K562 (cell line): ENCODE measurements at regions not wholly inside any gene's neighbourhood (a gene's known extent, or its start where the extent isn't known, plus 50 kb on each side); places are given as distances from the start of the nearest gene placed in this dataset.

Source experiments
- ATAC-seq: fragments of 200-7000 bp; cut with Tn5 transposase; 3 replicates; pipeline ENCODE4 v1.9.1; 2020; ENCODE audit warnings: moderate library complexity
- BruUV-seq: library from RNA; stranded (reverse); fragments of 400-500 nt; replicated peaks from 2 replicates; lab custom pipeline; 2021; lab: Mats Ljungman, UMichigan
- CTCF ChIA-PET: fragments of 300-600 bp; formaldehyde crosslinking; extraction: SDS; loops from one replicate; lab custom pipeline; 2021; ENCODE audit warnings: low intra/inter-chr PET ratio; lab: Yijun Ruan, JAX
- POLR2A ChIA-PET: fragments of 300-600, 350-650 bp; sonication (Branson Sonifier 250); formaldehyde crosslinking; extraction: SDS; loops from one replicate; lab custom pipeline; 2021; ENCODE audit warnings: antibody characterized with exemption, inconsistent platforms; lab: Yijun Ruan, JAX
- DNase-seq, 4 experiments: peaks; one replicate each; pipeline versions ENCODE4 v3.0.0 to v3.0.0-alpha.2; 2011 to 2018; ENCODE audit warnings: low spot score in 3 of 4, mixed read lengths in 3 of 4; ENCODE audit errors: extremely low read depth in 1 of 4
- FAIRE-seq: peaks from 2 replicates; lab custom pipeline; 2011; peaks lifted over from hg19 to GRCh38; lab: Jason Lieb, UNC
- H2AFZ ChIP-seq: 2 replicates; pipeline ENCODE4 v1.6.0; 2011; ENCODE audit warnings: low read depth, low read length, control low read depth, inconsistent platforms
- H3K27ac ChIP-seq: fragments of 200-600 bp; 3 replicates; pipeline ENCODE4 v1.8.0; 2011; ENCODE audit warnings: low read depth, mild to moderate bottlenecking, control low read depth, inconsistent platforms, low read length, moderate library complexity, mixed read lengths; ENCODE audit errors: extremely low read depth
- H3K27me3 ChIP-seq, 2 experiments: fragments of 300-600 bp in 1 of 2; 2 replicates in 1 of 2; 3 replicates in 1 of 2; pipeline versions ENCODE4 v1.6.0 to v1.8.0; 2011; ENCODE audit warnings: inconsistent platforms in 2 of 2, low read length in 2 of 2, mild to moderate bottlenecking in 1 of 2, mixed read lengths in 1 of 2, moderate library complexity in 1 of 2; ENCODE audit not compliant: control insufficient read depth in 2 of 2, insufficient read depth in 2 of 2
- H3K36me3 ChIP-seq: fragments of 300-600 bp; 3 replicates; pipeline ENCODE4 v1.8.0; 2011; ENCODE audit warnings: mild to moderate bottlenecking, low read length, inconsistent platforms; ENCODE audit not compliant: control insufficient read depth, insufficient read depth
- H3K4me1 ChIP-seq, 2 experiments: fragments of 200-600 bp in 1 of 2; replicated peaks in 1 of 2; 2 replicates in 1 of 2; 3 replicates in 1 of 2; pipeline versions ENCODE4 v1.5.1 to v1.8.0; 2011; ENCODE audit warnings: inconsistent platforms in 2 of 2, low read length in 2 of 2, mild to moderate bottlenecking in 1 of 2, mixed read lengths in 1 of 2, moderate library complexity in 1 of 2; ENCODE audit not compliant: control insufficient read depth in 2 of 2, insufficient read depth in 2 of 2
- H3K4me2 ChIP-seq: 2 replicates; pipeline ENCODE4 v1.6.1; 2011; ENCODE audit warnings: low read length, control low read depth, inconsistent platforms, mixed read lengths; ENCODE audit not compliant: insufficient read depth
- H3K4me3 ChIP-seq: fragments of 200-600 bp; sonication (generic), shearing (Covaris generic); 2 replicates; pipeline ENCODE4 v1.5.1; 2016; ENCODE audit warnings: control low read depth, inconsistent platforms
- H3K79me2 ChIP-seq: fragments of 200-600 bp; 3 replicates; pipeline ENCODE4 v1.8.0; 2011; ENCODE audit warnings: low read length, inconsistent platforms; ENCODE audit not compliant: control insufficient read depth, insufficient read depth
- H3K9ac ChIP-seq, 2 experiments: 2 replicates each; pipeline versions ENCODE4 v1.6.0 to v1.6.1; 2011; ENCODE audit warnings: low read depth in 2 of 2, low read length in 2 of 2, control low read depth in 1 of 2, inconsistent platforms in 1 of 2, mild to moderate bottlenecking in 1 of 2, mixed read lengths in 1 of 2; ENCODE audit not compliant: insufficient read depth in 1 of 2
- H3K9me1 ChIP-seq: one replicate; pipeline ENCODE4 v1.6.0; 2011; ENCODE audit warnings: inconsistent platforms, mild to moderate bottlenecking, low read length, moderate library complexity; ENCODE audit not compliant: control insufficient read depth, insufficient read depth
- H3K9me3 ChIP-seq: replicated peaks from 2 replicates; pipeline ENCODE4 v1.5.1; 2011; ENCODE audit warnings: low read depth, low read length, inconsistent platforms; ENCODE audit not compliant: control insufficient read depth, insufficient read depth
- H4K20me1 ChIP-seq: replicated peaks from 2 replicates; pipeline ENCODE4 v1.6.1; 2011; ENCODE audit warnings: low read length, inconsistent platforms, mixed read lengths; ENCODE audit not compliant: control insufficient read depth, insufficient read depth
- E2F6 ChIP-seq, 2 experiments: IDR thresholded peaks; 2 replicates each; pipeline ENCODE4 v1.6.1; 2011; ENCODE audit warnings: borderline replicate concordance in 1 of 2, control low read depth in 1 of 2, low read depth in 1 of 2, low read length in 1 of 2, mild to moderate bottlenecking in 1 of 2, mixed read lengths in 1 of 2, moderate library complexity in 1 of 2; ENCODE audit not compliant: insufficient read depth in 1 of 2, insufficient read length in 1 of 2, poor library complexity in 1 of 2, severe bottlenecking in 1 of 2; ENCODE audit errors: extremely low read depth in 1 of 2
- ETV5 ChIP-seq: sonication (generic); formaldehyde crosslinking; IDR thresholded peaks from 2 replicates; pipeline ENCODE4 v1.4.0; 2020; ENCODE audit warnings: low read depth, mild to moderate bottlenecking, missing genetic modification reagents
- HNRNPH1 ChIP-seq: fragments of 200-400 bp; formaldehyde crosslinking; optimal IDR thresholded peaks from 2 replicates; pipeline ENCODE3; 2017; ENCODE audit warnings: low read depth, mild to moderate bottlenecking, low read length, moderate library complexity
- NFRKB ChIP-seq: fragments of 450-650 bp; IDR thresholded peaks from 2 replicates; pipeline ENCODE4 v1.6.1; 2016; ENCODE audit warnings: low read depth
- NR2C1 ChIP-seq, 2 experiments: fragments of 450-650 bp; IDR thresholded peaks; 2 replicates each; pipeline ENCODE4 v1.6.1; 2017; ENCODE audit warnings: mild to moderate bottlenecking in 2 of 2, antibody characterized with exemption in 1 of 2, inconsistent platforms in 1 of 2, missing compliant biosample characterization in 1 of 2, missing genetic modification characterization in 1 of 2
- RUNX1 ChIP-seq: sonication (generic); IDR thresholded peaks from 2 replicates; pipeline ENCODE4 v1.6.1; 2016; ENCODE audit warnings: antibody characterized with exemption, low read depth
- SMARCA5 ChIP-seq: fragments of 450-650 bp; IDR thresholded peaks from 2 replicates; pipeline ENCODE4 v1.6.1; 2016
- TBP ChIP-seq: optimal IDR thresholded peaks from 2 replicates; pipeline ENCODE3; 2011; ENCODE audit warnings: low read depth, low read length, improper control_type of control experiment
- TEAD2 ChIP-seq: fragments of 450-650 bp; IDR thresholded peaks from 2 replicates; pipeline ENCODE4 v1.6.1; 2016; ENCODE audit warnings: missing genetic modification characterization, control low read depth, missing compliant biosample characterization
- ZBTB43 ChIP-seq: sonication (generic); formaldehyde crosslinking; IDR thresholded peaks from 2 replicates; pipeline ENCODE4 v1.8.0; 2023; ENCODE audit warnings: mild to moderate bottlenecking, missing genetic modification reagents
- ZEB2 ChIP-seq: fragments of 450-650 bp; IDR thresholded peaks from 2 replicates; pipeline ENCODE4 v1.6.1; 2016
- ZFPM2 ChIP-seq: fragments of 250-450 bp; sonication (Bioruptor Pico); IDR thresholded peaks from 2 replicates; pipeline ENCODE4 v1.5.1; 2022; ENCODE audit warnings: mild to moderate bottlenecking
- ZNF124 ChIP-seq: sonication (generic); formaldehyde crosslinking; IDR thresholded peaks from 2 replicates; pipeline ENCODE4 v1.8.1; 2022; ENCODE audit warnings: missing genetic modification reagents
- ZNF586 ChIP-seq: fragments of 450-650 bp; formaldehyde crosslinking; conservative IDR thresholded peaks from 2 replicates; pipeline ENCODE4 v1.4.0; 2020; ENCODE audit warnings: mild to moderate bottlenecking, moderate library complexity
- ZNF696 ChIP-seq: fragments of 250-450 bp; sonication (Bioruptor Pico); conservative IDR thresholded peaks from 2 replicates; pipeline ENCODE4 v1.4.0; 2020; ENCODE audit warnings: mild to moderate bottlenecking, moderate library complexity
- ZNF830 ChIP-seq: fragments of 250-450 bp; sonication (Bioruptor Pico); IDR thresholded peaks from 2 replicates; pipeline ENCODE4 v1.5.0; 2021; ENCODE audit warnings: mild to moderate bottlenecking
- WGBS: fragments of 100-300 bp; shearing (Covaris generic); methylation state at CpG from one replicate; pipeline ENCODE4 v1.1.6; 2016; ENCODE audit warnings: low coverage, mixed read lengths; ENCODE audit not compliant: insufficient coverage; ENCODE audit errors: missing lambda C conversion rate; 5-methylcytosine and 5-hydroxymethylcytosine counted together
- in situ Hi-C: fragments of 300-500 bp; cut with MboI; formaldehyde crosslinking; loops from 4 replicates; pipeline ENCODE4 v1.15.0; 2018; ENCODE audit warnings: inconsistent platforms, mixed read lengths
- intact Hi-C: fragments of 100-400 bp; cut with micrococcal nuclease; formaldehyde crosslinking; loops from 2 replicates; pipeline ENCODE4 v1.14.2; 2022

GRCh38 chr2:23027396-23027795, 357.6 kb upstream of the KLHL29 start (continued):
- TF ChIP-seq RUNX1 (no peak), TBP (no peak), ZBTB43 (no peak)
- TF ChIP-seq, all 486 proteins: peak for 0

- BruUV-seq = no TSS peak
- no peaks in the 10 kb centered on the region for H4K20me1 ChIP-seq
- no peak overlapping the region for H3K27ac ChIP-seq
- in situ Hi-C loops = no loop called here
- CTCF ChIA-PET = no interaction called here
- no peak overlapping the region for H3K4me3 ChIP-seq
- FAIRE-seq = no peak
- H3K4me1 ChIP-seq = no peaks in the 10 kb centered on the region
- DNase-seq = no peak
- no peaks in the 10 kb centered on the region for H3K9me3 ChIP-seq
- POLR2A ChIA-PET = no interaction called here
- H3K36me3 ChIP-seq = no peaks in the 10 kb centered on the region
- intact Hi-C loops = no loop called here
- H3K9ac ChIP-seq = no peak overlapping the region
- H2AFZ ChIP-seq = no peak overlapping the region
- ATAC-seq = no peak
- H3K9me1 ChIP-seq = no peaks in the 10 kb centered on the region
- no peaks in the 10 kb centered on the region for H3K27me3 ChIP-seq
- no peaks in the 10 kb centered on the region for H3K79me2 ChIP-seq
- no peak overlapping the region for H3K4me2 ChIP-seq
- WGBS = 5% methylated on average over 3 of the region's 3 CpGs
- TF ChIP-seq SMARCA5 (no peak), ZNF696 (CRISPR knock-in tag) (no peak), NFRKB (no peak), TEAD2 (tag) (no peak), ZEB2 (no peak), ZNF124 (no peak), ZNF586 (no peak), ZNF830 (CRISPR knock-in tag) (no peak), NR2C1 (IDR thresholded peaks at IDR 0.05) (no peak), NR2C1 (tag; IDR thresholded peaks at IDR 0.05) (no peak), E2F6 (IDR thresholded peaks at IDR 0.05; ENCODE audit: borderline replicate concordance in 1 of 2, extremely low read depth in 1 of 2, insufficient read depth in 1 of 2, insufficient read length in 1 of 2, low read depth in 1 of 2, low read length in 1 of 2, poor library complexity in 1 of 2, severe bottlenecking in 1 of 2) (no peak), HNRNPH1 (no peak), ZFPM2 (no peak), ETV5 (no peak)
These were observed 356.9 kb upstream of the KLHL29 start for GRCh38 chr2:23028106-23028505.
